ENCODE measurements at regions not wholly inside any gene's neighbourhood (a gene's known extent, or its start where the extent isn't known, plus 50 kb on each side); places are given as distances from the start of the nearest gene placed in this dataset.

- no peaks in the 10 kb centered on the region for H3K9me3 ChIP-seq (replicated peaks in 1 of 2; ENCODE audit: control insufficient read depth in 1 of 2, insufficient read depth in 1 of 2, low read length in 2 of 2)
- H3K27me3 ChIP-seq (ENCODE audit: control insufficient read depth in 2 of 2, insufficient read depth in 2 of 2, low read length in 2 of 2), result no peaks in the 10 kb centered on the region
- H3K9ac ChIP-seq (ENCODE audit: insufficient read depth, low read length, poor library complexity, severe bottlenecking), result no peak overlapping the region
- H3K79me2 ChIP-seq (ENCODE audit: insufficient read depth, low read length), result no peaks in the 10 kb centered on the region
- TF ChIP-seq CTCF (IDR thresholded peaks at IDR 0.05), result no peak
- H3K4me3 ChIP-seq (replicated peaks in 1 of 3; ENCODE audit: low read depth in 2 of 3, low read length in 3 of 3), result no peak overlapping the region
- H3K27ac ChIP-seq (ENCODE audit: low read depth in 1 of 2, low read length in 2 of 2), result no peak overlapping the region
- intact Hi-C loops (cut with micrococcal nuclease), result no loop called here
- DNase-seq, result no peak
- 80% methylated on average over 2 of the region's 11 CpGs for WGBS (ENCODE audit: insufficient coverage)
- H3K36me3 ChIP-seq (replicated peaks in 1 of 2; ENCODE audit: control insufficient read depth in 1 of 2, insufficient read depth in 2 of 2, low read length in 2 of 2), result no peaks in the 10 kb centered on the region
- H3K27me3 Mint-ChIP-seq (ENCODE audit: low read depth in 3 of 3), result peaks cover 0 to 2% (median 0%) of the 10 kb centered on the region in 3 donors
- H3K27ac Mint-ChIP-seq, result no peak overlapping the region
- H2AFZ ChIP-seq (ENCODE audit: insufficient read depth, low read depth, low read length, poor library complexity, severe bottlenecking), result no peak overlapping the region
- H3K4me1 ChIP-seq (ENCODE audit: control insufficient read depth in 1 of 2, insufficient read depth in 2 of 2, low read length in 2 of 2), result no peaks in the 10 kb centered on the region
- no peaks in the 10 kb centered on the region for H3K36me3 Mint-ChIP-seq
- no peak overlapping the region for H3K4me3 Mint-ChIP-seq
- no peaks in the 10 kb centered on the region for H3K4me1 Mint-ChIP-seq
- H4K20me1 ChIP-seq (ENCODE audit: insufficient read depth, low read length), result no peaks in the 10 kb centered on the region
- H3K4me2 ChIP-seq (replicated peaks; ENCODE audit: extremely low read depth, low read length, poor library complexity, severe bottlenecking), result no peak overlapping the region
- peaks cover 0 to 1% (median 0%) of the 10 kb centered on the region in 7 donors for H3K9me3 Mint-ChIP-seq
Observed at GRCh38 chr20:51934301-51935002, 132.1 kb upstream of the SALL4 start.

- Histone ChIP-seq H4K20me1 (ENCODE audit: insufficient read depth, low read length) (no peaks in the 10 kb centered on the region), H3K9ac (ENCODE audit: insufficient read depth, low read length, poor library complexity, severe bottlenecking) (no peak overlapping the region), H3K4me2 (replicated peaks; ENCODE audit: extremely low read depth, low read length, poor library complexity, severe bottlenecking) (no peak overlapping the region), H3K4me1 (ENCODE audit: control insufficient read depth in 1 of 2, insufficient read depth in 2 of 2, low read length in 2 of 2) (peaks cover 11 to 13% of the 10 kb centered on the region in 2 donors), H3K4me3 (replicated peaks in 1 of 3; ENCODE audit: low read depth in 2 of 3, low read length in 3 of 3) (no peak overlapping the region), H2AFZ (ENCODE audit: insufficient read depth, low read depth, low read length, poor library complexity, severe bottlenecking) (no peak overlapping the region), H3K9me3 (replicated peaks in 1 of 2; ENCODE audit: control insufficient read depth in 1 of 2, insufficient read depth in 1 of 2, low read length in 2 of 2) (peaks cover 0 to 3% of the 10 kb centered on the region in 2 donors), H3K27me3 (ENCODE audit: control insufficient read depth in 2 of 2, insufficient read depth in 2 of 2, low read length in 2 of 2) (no peaks in the 10 kb centered on the region), H3K36me3 (replicated peaks in 1 of 2; ENCODE audit: control insufficient read depth in 1 of 2, insufficient read depth in 2 of 2, low read length in 2 of 2) (no peaks in the 10 kb centered on the region), H3K79me2 (ENCODE audit: insufficient read depth, low read length) (no peaks in the 10 kb centered on the region), H3K27ac (ENCODE audit: low read depth in 1 of 2, low read length in 2 of 2) (no peak overlapping the region)
- TF ChIP-seq CTCF (IDR thresholded peaks at IDR 0.05), result no peak
- Mint-ChIP-seq H3K36me3 (no peaks in the 10 kb centered on the region), H3K27ac (no peak overlapping the region), H3K27me3 (ENCODE audit: low read depth in 3 of 3) (no peaks in the 10 kb centered on the region), H3K9me3 (peaks cover 0 to 6% (median 4%) of the 10 kb centered on the region in 7 donors), H3K4me3 (no peak overlapping the region), H3K4me1 (peaks cover 12% of the 10 kb centered on the region)
- intact Hi-C loops (cut with micrococcal nuclease), result no loop called here
- WGBS (ENCODE audit: insufficient coverage), result 95% methylated on average over 6 of the region's 7 CpGs
- no peak for DNase-seq
Observed at GRCh38 chr20:51931371-51931781, 129.1 kb upstream of the SALL4 start.
